ENCODE measurements at regions not wholly inside any gene's neighbourhood (a gene's known extent, or its start where the extent isn't known, plus 50 kb on each side); places are given as distances from the start of the nearest gene placed in this dataset.
A peak's percentile ranks its signal among the peaks of the same experiment; 100 is the strongest.

DNA sequence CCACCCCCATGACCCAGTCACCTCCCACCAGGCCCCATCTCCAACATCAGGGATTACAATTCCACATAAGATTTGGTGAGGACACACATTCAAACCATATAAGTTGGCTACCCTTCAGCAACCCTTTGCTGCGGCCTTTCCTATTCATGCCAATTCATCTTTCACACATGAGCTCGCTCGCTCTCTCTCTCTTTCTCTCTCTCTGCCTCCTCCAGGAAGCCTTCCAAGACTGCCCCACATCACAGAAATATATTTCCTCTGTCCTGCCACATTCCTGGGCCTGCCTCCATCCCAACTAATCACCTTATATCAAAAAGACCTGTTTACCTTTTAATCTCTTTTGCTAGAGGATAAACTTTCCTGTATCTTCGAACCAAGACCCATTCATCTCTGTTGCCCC lies 188.9 kb downstream of the TTC32 start:
- H3K4me3 Mint-ChIP-seq: no peak overlapping the region
- peaks cover 29% of the 10 kb centered on the region for H3K9me3 Mint-ChIP-seq
- TF ChIP-seq, protein P1, sequence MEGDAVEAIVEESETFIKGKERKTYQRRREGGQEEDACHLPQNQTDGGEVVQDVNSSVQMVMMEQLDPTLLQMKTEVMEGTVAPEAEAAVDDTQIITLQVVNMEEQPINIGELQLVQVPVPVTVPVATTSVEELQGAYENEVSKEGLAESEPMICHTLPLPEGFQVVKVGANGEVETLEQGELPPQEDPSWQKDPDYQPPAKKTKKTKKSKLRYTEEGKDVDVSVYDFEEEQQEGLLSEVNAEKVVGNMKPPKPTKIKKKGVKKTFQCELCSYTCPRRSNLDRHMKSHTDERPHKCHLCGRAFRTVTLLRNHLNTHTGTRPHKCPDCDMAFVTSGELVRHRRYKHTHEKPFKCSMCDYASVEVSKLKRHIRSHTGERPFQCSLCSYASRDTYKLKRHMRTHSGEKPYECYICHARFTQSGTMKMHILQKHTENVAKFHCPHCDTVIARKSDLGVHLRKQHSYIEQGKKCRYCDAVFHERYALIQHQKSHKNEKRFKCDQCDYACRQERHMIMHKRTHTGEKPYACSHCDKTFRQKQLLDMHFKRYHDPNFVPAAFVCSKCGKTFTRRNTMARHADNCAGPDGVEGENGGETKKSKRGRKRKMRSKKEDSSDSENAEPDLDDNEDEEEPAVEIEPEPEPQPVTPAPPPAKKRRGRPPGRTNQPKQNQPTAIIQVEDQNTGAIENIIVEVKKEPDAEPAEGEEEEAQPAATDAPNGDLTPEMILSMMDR (IDR thresholded peaks at IDR 0.05): no peak
- DNase-seq: no peak
- H3K36me3 Mint-ChIP-seq (ENCODE audit: low read depth): peaks cover 15% of the 10 kb centered on the region
- H3K4me1 Mint-ChIP-seq: peaks cover 26% of the 10 kb centered on the region
- H3K27ac Mint-ChIP-seq: no peak overlapping the region
- H3K27me3 Mint-ChIP-seq (ENCODE audit: low read depth, poor library complexity): peaks cover 3% of the 10 kb centered on the region

DNA sequence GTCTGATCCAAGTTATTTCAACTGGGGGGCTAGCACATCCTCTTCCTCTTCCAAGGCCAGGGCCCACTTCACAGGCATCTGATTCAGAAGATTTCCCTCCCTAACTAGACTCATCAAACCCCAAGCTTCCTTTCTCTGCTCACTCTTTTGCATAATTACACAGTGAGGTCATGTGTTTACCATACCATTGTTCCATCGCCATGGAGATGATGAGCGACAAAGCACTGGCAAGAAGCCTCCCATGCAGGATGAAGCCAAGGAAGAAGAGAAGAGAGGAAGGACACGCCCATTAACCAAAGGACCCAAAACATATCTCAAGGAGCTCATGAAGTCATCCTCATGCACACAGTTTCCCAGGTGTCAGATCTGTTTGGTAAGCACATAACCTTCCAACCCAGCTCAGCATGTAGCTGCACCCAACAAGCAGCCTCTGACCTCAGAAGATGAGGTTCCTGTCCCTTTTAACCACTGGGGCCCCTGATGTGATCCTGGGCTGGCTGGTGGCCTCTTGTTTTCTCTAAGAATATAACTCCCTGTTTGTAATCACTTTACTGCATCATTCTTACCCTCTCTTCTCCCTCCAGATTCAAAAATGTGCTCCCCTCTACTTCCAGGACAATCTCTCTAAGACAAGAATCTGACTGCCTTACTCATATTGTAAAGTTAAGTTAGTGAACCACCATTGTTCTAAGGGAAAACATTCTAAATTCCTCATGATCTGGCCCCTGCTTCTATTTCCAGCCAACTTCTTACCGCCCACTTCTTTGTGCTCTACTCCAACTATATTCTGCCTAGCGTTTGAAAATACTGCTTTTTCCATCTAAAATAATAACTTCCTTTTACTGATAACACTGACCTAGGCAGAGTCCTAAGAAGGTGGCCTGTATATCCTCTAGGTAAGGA lies 190.1 kb downstream of the TTC32 start:
- no peak for DNase-seq
- TF ChIP-seq, protein P1 (IDR thresholded peaks at IDR 0.05): no peak
- Mint-ChIP-seq H3K4me3 (no peak overlapping the region), H3K27ac (no peak overlapping the region), H3K4me1 (peaks cover 36% of the 10 kb centered on the region), H3K27me3 (ENCODE audit: low read depth, poor library complexity) (peaks cover 3% of the 10 kb centered on the region), H3K36me3 (ENCODE audit: low read depth) (peaks cover 15% of the 10 kb centered on the region), H3K9me3 (peaks cover 29% of the 10 kb centered on the region)

DNA sequence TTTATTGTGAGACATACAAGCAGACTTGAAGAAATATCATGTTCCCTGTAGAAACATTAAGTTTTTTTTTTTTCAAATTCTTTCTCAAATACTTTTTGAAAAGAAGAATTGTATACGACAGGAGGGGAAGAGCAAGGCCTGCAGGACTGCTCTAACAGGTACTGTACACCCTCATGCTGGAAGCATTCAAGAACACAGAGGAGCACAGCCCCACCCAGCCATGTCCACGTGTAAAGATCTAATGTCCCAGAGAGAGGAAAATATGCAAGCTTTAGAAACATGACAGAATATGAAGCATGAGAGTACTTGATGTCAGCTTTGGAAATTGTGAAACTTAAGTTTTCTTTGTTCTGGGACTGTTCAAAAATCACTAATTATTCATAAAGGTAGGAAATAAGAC lies 191.6 kb downstream of the TTC32 start:
- Mint-ChIP-seq H3K9me3 (peaks cover 29% of the 10 kb centered on the region), H3K4me3 (no peak overlapping the region), H3K27me3 (ENCODE audit: low read depth, poor library complexity) (peaks cover 3% of the 10 kb centered on the region), H3K4me1 (peaks cover 51% of the 10 kb centered on the region), H3K36me3 (ENCODE audit: low read depth) (peaks cover 15% of the 10 kb centered on the region), H3K27ac (no peak overlapping the region)
- TF ChIP-seq, protein P1 (IDR thresholded peaks at IDR 0.05): no peak
- DNase-seq: no peak

DNA sequence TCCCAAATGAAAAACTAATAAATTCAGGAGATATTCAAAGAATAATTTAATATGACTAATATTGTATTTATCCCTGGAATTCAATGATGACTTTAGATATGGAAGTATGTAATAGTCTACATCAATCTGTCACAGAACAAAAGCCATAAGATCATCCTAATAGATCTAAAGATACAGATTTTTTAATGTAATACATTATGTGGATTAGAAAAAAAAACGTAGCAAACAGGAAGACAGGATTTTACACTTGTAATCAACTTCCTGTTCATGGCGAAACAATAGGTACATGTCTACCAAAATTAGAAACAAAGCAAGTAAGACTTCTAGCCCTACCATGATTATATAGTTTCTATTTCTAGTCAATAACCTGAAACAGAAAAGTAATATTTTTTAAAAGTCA lies 192.2 kb downstream of the TTC32 start:
- H3K27me3 Mint-ChIP-seq (ENCODE audit: low read depth, poor library complexity): peaks cover 3% of the 10 kb centered on the region
- H3K9me3 Mint-ChIP-seq: peaks cover 29% of the 10 kb centered on the region
- no peak overlapping the region for H3K27ac Mint-ChIP-seq
- no peak overlapping the region for H3K4me3 Mint-ChIP-seq
- H3K36me3 Mint-ChIP-seq (ENCODE audit: low read depth): peaks cover 15% of the 10 kb centered on the region
- no peak for DNase-seq
- peaks cover 58% of the 10 kb centered on the region for H3K4me1 Mint-ChIP-seq
- TF ChIP-seq, protein P1 (IDR thresholded peaks at IDR 0.05): no peak

DNA sequence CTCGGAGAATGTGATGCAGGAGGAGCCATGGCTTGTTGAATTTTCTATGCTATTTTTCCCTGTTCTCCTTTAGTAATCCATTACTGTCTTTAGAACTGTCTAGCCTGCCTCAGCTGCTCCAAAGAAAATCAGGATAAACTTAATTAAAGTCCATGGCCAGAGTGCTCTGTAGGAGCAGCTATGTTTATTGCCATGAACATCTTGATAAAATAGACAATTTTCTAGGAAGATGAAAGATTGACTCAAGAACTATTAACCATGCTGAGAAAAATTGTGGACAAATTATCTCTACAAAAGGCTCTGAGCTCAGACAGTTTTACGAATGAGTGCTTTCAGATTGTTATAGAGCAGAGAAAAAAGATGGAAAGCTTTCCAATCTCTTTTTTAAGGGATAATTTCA lies 193.0 kb downstream of the TTC32 start:
- TF ChIP-seq, protein P1 (IDR thresholded peaks at IDR 0.05): no peak
- H3K36me3 Mint-ChIP-seq (ENCODE audit: low read depth): peaks cover 14% of the 10 kb centered on the region
- peaks cover 64% of the 10 kb centered on the region for H3K4me1 Mint-ChIP-seq
- no peak for DNase-seq
- no peak overlapping the region for H3K27ac Mint-ChIP-seq
- no peak overlapping the region for H3K4me3 Mint-ChIP-seq
- peaks cover 3% of the 10 kb centered on the region for H3K27me3 Mint-ChIP-seq (ENCODE audit: low read depth, poor library complexity)
- peaks cover 27% of the 10 kb centered on the region for H3K9me3 Mint-ChIP-seq

DNA sequence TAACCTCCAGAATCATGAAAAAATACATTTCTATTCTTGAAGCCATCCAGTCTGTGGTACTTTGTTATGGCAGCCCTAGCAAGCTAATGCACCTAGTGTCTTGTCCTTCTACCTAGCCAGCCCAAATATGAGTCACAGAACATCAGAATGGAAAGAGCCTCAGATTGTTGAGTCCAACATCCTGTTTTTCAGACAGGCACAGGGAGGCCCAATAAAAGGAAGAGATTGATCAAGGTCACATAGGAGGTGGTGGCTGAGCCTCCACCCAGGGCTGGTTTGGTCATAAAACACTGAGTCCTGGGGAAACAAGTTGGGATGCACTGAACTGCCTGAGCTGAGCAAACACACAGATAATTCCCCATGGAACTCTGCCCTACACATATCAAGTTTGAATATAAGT lies 195.5 kb downstream of the TTC32 start:
- H3K4me1 Mint-ChIP-seq: peaks cover 65% of the 10 kb centered on the region
- H3K4me3 Mint-ChIP-seq: no peak overlapping the region
- H3K9me3 Mint-ChIP-seq: peaks cover 16% of the 10 kb centered on the region
- TF ChIP-seq, protein P1 (IDR thresholded peaks at IDR 0.05): no peak
- H3K27me3 Mint-ChIP-seq (ENCODE audit: low read depth, poor library complexity): no peaks in the 10 kb centered on the region
- peak overlapping the region; percentile 58 for H3K27ac Mint-ChIP-seq
- no peak for DNase-seq
- peaks cover 2% of the 10 kb centered on the region for H3K36me3 Mint-ChIP-seq (ENCODE audit: low read depth)
